ENCODE measurements at regions not wholly inside any gene's neighbourhood (a gene's known extent, or its start where the extent isn't known, plus 50 kb on each side); places are given as distances from the start of the nearest gene placed in this dataset.

GRCh38 chrX:112941209-112941837 is 100.7 kb upstream of the AMOT start:
- Histone ChIP-seq H3K4me1 (ENCODE audit: insufficient read depth, low read length, poor library complexity, severe bottlenecking) (peaks cover 2% of the 10 kb centered on the region), H3K4me3 (ENCODE audit: low read length, poor library complexity, severe bottlenecking) (no peak overlapping the region), H3K4me2 (ENCODE audit: low read depth, low read length, poor library complexity, severe bottlenecking) (no peak overlapping the region), H3K9me3 (ENCODE audit: insufficient read depth, low read depth, low read length) (no peaks in the 10 kb centered on the region), H3F3A (ENCODE audit: low read depth) (no peaks in the 10 kb centered on the region), H4K20me1 (ENCODE audit: insufficient read depth, low read length, poor library complexity, severe bottlenecking) (no peaks in the 10 kb centered on the region), H3K36me3 (ENCODE audit: insufficient read depth, low read length) (no peaks in the 10 kb centered on the region), H3K9me2 (replicated peaks; ENCODE audit: low read depth, low read length) (no peaks in the 10 kb centered on the region), H3K27me3 (ENCODE audit: insufficient read depth, low read length, poor library complexity, severe bottlenecking) (no peaks in the 10 kb centered on the region), H3K9ac (ENCODE audit: low read depth, low read length, poor library complexity, severe bottlenecking) (no peak overlapping the region), H3K79me2 (ENCODE audit: insufficient read depth, low read length) (no peaks in the 10 kb centered on the region), H2AFZ (ENCODE audit: low read length) (peak overlapping the region; percentile 87; the same call in 1 of the 2 replicates)
- TF ChIP-seq EZH2phosphoT487 (IDR thresholded peaks at IDR 0.05; ENCODE audit: borderline replicate concordance) (no peak), CTCF (conservative IDR thresholded peaks at IDR 0.05; ENCODE audit: low read length) (peak; percentile 43)

GRCh38 chrX:112935029-112935428 is 94.4 kb upstream of the AMOT start:
- no peak overlapping the region for H3K9ac ChIP-seq (ENCODE audit: low read depth, low read length, poor library complexity, severe bottlenecking)
- H3K4me3 ChIP-seq (ENCODE audit: low read length, poor library complexity, severe bottlenecking), result no peak overlapping the region
- H2AFZ ChIP-seq (ENCODE audit: low read length), result no peak overlapping the region
- H3F3A ChIP-seq (ENCODE audit: low read depth), result no peaks in the 10 kb centered on the region
- no peaks in the 10 kb centered on the region for H3K79me2 ChIP-seq (ENCODE audit: insufficient read depth, low read length)
- no peak for TF ChIP-seq CTCF (conservative IDR thresholded peaks at IDR 0.05; ENCODE audit: low read length)
- TF ChIP-seq EZH2phosphoT487 (IDR thresholded peaks at IDR 0.05; ENCODE audit: borderline replicate concordance), result no peak
- no peaks in the 10 kb centered on the region for H4K20me1 ChIP-seq (ENCODE audit: insufficient read depth, low read length, poor library complexity, severe bottlenecking)
- H3K9me2 ChIP-seq (replicated peaks; ENCODE audit: low read depth, low read length), result no peaks in the 10 kb centered on the region
- H3K27me3 ChIP-seq (ENCODE audit: insufficient read depth, low read length, poor library complexity, severe bottlenecking), result no peaks in the 10 kb centered on the region
- H3K9me3 ChIP-seq (ENCODE audit: insufficient read depth, low read depth, low read length), result no peaks in the 10 kb centered on the region
- H3K36me3 ChIP-seq (ENCODE audit: insufficient read depth, low read length), result no peaks in the 10 kb centered on the region
- no peak overlapping the region for H3K4me2 ChIP-seq (ENCODE audit: low read depth, low read length, poor library complexity, severe bottlenecking)
- H3K4me1 ChIP-seq (ENCODE audit: insufficient read depth, low read length, poor library complexity, severe bottlenecking), result no peaks in the 10 kb centered on the region

- Histone ChIP-seq H3K79me2 (ENCODE audit: insufficient read depth, low read length) (no peaks in the 10 kb centered on the region), H3K9me3 (ENCODE audit: insufficient read depth, low read depth, low read length) (no peaks in the 10 kb centered on the region), H3K4me1 (ENCODE audit: insufficient read depth, low read length, poor library complexity, severe bottlenecking) (no peaks in the 10 kb centered on the region), H3K36me3 (ENCODE audit: insufficient read depth, low read length) (no peaks in the 10 kb centered on the region), H3K9me2 (replicated peaks; ENCODE audit: low read depth, low read length) (no peaks in the 10 kb centered on the region), H3F3A (ENCODE audit: low read depth) (no peaks in the 10 kb centered on the region), H3K27me3 (ENCODE audit: insufficient read depth, low read length, poor library complexity, severe bottlenecking) (no peaks in the 10 kb centered on the region), H3K4me3 (ENCODE audit: low read length, poor library complexity, severe bottlenecking) (no peak overlapping the region), H2AFZ (ENCODE audit: low read length) (no peak overlapping the region), H4K20me1 (ENCODE audit: insufficient read depth, low read length, poor library complexity, severe bottlenecking) (no peaks in the 10 kb centered on the region), H3K9ac (ENCODE audit: low read depth, low read length, poor library complexity, severe bottlenecking) (no peak overlapping the region), H3K4me2 (ENCODE audit: low read depth, low read length, poor library complexity, severe bottlenecking) (no peak overlapping the region)
- TF ChIP-seq CTCF (conservative IDR thresholded peaks at IDR 0.05; ENCODE audit: low read length) (no peak), EZH2phosphoT487 (IDR thresholded peaks at IDR 0.05; ENCODE audit: borderline replicate concordance) (no peak)
Measured at GRCh38 chrX:112931900-112932299, 91.3 kb upstream of the AMOT start.
